ENCODE measurements at regions not wholly inside any gene's neighbourhood (a gene's known extent, or its start where the extent isn't known, plus 50 kb on each side); places are given as distances from the start of the nearest gene placed in this dataset.

DNA sequence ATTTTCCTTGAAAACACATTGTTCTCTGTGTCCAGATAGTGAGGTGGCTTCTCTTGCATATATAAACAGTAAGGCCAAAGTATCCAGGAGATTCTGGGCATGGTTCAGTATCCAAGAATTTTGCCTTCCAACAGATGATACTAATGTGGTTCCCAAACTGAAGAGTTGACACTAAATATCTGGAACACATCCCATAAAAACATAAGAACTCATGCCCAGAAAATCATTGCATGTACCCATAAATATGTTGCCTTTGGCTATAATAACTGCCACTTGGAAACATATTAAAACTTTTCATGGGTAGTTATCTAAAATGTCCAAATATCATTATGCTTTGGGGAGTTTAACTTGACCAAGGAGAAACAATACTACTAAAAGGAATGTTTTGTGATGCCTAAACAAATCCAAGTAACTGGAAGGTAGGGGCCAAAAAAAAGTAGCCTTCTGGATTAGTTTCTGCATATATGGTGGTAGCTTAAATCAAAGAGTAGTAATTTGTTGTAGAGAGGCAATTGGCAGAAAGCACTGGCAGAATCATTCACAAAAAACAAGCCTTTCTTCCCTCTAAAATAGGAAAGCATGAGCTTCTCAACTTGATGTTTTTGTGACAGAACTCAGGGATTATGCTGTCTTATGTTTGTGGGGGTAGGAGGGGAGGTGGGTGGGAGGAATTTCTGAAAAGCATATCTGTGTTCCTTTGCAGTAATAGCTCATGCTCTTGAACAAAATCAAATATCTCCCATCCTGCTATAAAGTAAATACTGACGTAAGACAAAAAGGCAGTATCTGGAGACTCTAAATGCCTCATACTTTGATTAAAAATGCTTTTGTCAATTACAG, 753.9 kb downstream of the TUSC7 start:
- no peaks in the 10 kb centered on the region for H3K27me3 Mint-ChIP-seq
- ATAC-seq (ENCODE audit: low read depth) = no peak
- H3K4me3 Mint-ChIP-seq = no peak overlapping the region
- H3K4me1 Mint-ChIP-seq = no peaks in the 10 kb centered on the region
- H3K36me3 Mint-ChIP-seq = no peaks in the 10 kb centered on the region
- DNase-seq = no peak
- H3K9me3 Mint-ChIP-seq = no peaks in the 10 kb centered on the region
- POLR2A ChIA-PET = no interaction called here
- no peak overlapping the region for H3K27ac Mint-ChIP-seq

DNA sequence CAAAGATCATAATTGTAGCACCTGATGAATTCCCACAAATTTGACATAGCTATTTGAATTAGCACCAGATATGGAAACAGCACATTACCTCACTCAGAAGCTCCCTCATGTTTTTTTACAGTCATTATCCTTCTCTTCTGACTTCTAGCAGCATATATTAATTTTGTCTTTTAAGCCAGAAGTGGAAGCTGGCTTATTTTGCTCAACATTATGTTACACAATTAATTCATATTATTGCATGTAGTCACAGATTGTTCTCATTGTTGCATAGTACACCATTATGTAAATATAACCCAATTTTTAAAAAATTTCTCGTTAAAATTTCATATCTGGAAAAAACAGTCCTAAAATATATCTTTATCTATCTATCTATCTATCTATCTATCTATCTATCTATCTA, 762.3 kb downstream of the TUSC7 start:
- no peak for DNase-seq
- POLR2A ChIA-PET = no interaction called here
- Mint-ChIP-seq H3K9me3 (no peaks in the 10 kb centered on the region), H3K27ac (no peak overlapping the region), H3K4me1 (no peaks in the 10 kb centered on the region), H3K27me3 (no peaks in the 10 kb centered on the region), H3K36me3 (no peaks in the 10 kb centered on the region), H3K4me3 (no peak overlapping the region)
- ATAC-seq (ENCODE audit: low read depth) = no peak

DNA sequence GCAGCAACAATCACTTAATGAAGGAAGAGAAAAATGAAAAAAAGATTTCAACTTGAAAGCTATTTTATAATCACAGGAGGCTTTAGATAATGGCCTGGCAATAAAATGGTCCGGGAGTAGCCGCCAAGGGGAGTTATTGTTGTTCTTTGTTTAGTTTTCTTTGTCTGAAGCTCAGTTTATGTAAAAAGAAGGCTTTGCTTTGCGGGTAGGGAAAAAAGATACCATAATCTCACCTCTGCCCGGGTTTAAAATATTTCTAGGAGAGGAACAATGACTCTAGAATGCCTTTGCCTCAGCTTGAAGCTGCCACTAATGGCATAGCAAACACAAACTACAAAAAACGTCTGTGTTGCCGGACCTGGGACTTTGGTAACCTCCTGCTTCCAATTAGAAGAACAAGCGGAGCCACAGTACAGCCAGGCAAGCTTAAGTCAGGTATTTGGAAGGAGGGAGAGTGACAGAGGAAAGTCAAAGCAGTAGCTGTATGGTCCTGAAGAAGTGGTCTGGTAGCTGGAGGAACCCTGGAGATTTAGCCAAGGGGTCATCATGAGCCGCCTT, 764.5 kb downstream of the TUSC7 start:
- Mint-ChIP-seq H3K9me3 (no peaks in the 10 kb centered on the region), H3K27me3 (no peaks in the 10 kb centered on the region), H3K36me3 (no peaks in the 10 kb centered on the region), H3K4me3 (no peak overlapping the region), H3K27ac (no peak overlapping the region), H3K4me1 (no peaks in the 10 kb centered on the region)
- no peak for DNase-seq
- no peak for ATAC-seq (ENCODE audit: low read depth)
- POLR2A ChIA-PET = no interaction called here

DNA sequence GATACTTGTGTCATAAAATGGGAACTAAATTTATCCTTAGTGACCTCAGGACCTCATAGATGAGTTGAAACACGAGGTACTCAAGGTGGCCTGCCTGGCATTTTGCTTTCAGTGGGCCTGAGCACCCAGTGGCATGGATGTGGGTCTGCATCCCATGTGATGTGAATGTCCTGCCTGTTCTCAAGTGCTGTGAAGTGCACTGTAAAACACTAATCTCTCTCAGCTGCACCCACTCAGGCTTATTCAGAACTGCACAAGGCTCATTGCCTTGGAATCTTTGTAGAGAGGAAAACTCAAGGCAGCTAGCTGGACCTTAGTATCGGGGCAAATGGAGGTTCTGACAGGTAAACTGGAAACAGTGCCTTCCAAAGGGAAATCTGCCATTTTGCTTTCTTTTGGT, 767.0 kb downstream of the TUSC7 start:
- Mint-ChIP-seq H3K9me3 (peaks cover 1% of the 10 kb centered on the region), H3K4me1 (no peaks in the 10 kb centered on the region), H3K27ac (no peak overlapping the region), H3K36me3 (no peaks in the 10 kb centered on the region), H3K4me3 (no peak overlapping the region), H3K27me3 (no peaks in the 10 kb centered on the region)
- ATAC-seq (ENCODE audit: low read depth) = no peak
- no peak for DNase-seq
- POLR2A ChIA-PET = no interaction called here

DNA sequence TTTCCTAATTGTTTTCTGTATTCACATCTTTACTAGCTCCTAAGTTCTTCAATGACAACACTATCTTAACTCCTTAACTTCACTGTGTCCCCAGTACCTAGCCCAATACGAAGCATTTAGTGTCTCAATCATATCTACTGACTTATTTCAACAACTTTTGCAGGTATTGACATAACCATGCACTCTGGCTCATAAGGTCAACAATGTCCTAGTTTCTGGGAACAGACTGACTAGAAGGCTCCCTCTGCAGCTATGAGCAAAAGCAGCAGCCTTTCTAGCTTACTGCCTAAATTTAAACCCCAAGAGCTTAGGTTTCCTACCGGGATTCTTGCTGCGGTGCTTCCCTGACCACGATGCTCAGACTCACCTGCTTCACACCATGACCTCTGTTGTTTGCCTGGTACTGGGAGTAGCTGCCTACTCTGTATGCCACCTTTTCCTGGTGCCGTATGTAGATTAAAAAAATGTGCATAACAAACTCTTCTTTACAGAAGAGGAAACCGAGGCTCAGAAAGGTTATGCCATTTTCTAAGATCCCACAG, 767.7 kb downstream of the TUSC7 start:
- Mint-ChIP-seq H3K36me3 (no peaks in the 10 kb centered on the region), H3K27ac (no peak overlapping the region), H3K4me3 (no peak overlapping the region), H3K27me3 (no peaks in the 10 kb centered on the region), H3K4me1 (no peaks in the 10 kb centered on the region), H3K9me3 (peaks cover 1% of the 10 kb centered on the region)
- POLR2A ChIA-PET = no interaction called here
- ATAC-seq (ENCODE audit: low read depth) (no peak), DNase-seq (no peak)

DNA sequence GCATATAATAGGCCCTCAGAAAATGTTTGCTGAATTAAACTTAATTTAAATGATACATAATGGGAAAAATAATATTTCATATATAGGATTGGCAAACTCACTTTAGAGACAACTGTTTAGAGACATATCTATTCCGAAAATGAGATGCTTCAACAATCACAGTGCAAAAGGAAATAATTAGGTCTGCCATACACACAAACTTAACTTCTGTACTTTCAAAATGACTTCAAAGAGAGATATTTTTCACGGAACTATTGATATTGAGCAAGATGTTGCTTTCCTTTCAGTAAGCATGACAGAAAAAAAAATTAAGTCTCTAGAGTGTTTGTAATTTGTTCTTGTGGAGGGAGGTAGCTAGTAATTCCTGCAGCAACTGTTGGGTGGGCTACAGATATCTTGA, 769.5 kb downstream of the TUSC7 start:
- Mint-ChIP-seq H3K36me3 (no peaks in the 10 kb centered on the region), H3K27me3 (no peaks in the 10 kb centered on the region), H3K4me1 (no peaks in the 10 kb centered on the region), H3K9me3 (peaks cover 1% of the 10 kb centered on the region), H3K4me3 (no peak overlapping the region), H3K27ac (no peak overlapping the region)
- ATAC-seq (ENCODE audit: low read depth) = no peak
- no peak for DNase-seq
- POLR2A ChIA-PET = no interaction called here

DNA sequence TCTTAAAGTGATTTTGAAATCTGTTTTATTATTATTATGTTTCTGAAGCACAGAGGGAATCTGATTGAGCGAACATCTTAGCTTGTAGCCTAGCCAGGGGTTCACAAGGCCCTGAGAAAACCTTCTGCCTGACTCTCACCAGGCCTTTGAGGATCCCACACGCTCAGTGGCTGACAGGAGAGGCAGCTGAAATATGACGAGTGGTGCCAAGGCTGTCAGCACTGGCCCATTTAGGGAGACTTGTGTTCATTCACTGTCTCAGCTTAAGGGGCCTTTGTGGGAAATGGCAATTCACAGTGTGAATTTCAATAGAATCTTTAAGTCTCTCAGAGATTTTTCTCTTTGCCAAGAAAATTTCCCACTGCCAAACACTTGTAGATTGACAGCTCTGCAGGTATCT, 770.9 kb downstream of the TUSC7 start:
- Mint-ChIP-seq H3K36me3 (no peaks in the 10 kb centered on the region), H3K9me3 (peaks cover 1% of the 10 kb centered on the region), H3K27ac (no peak overlapping the region), H3K27me3 (no peaks in the 10 kb centered on the region), H3K4me3 (no peak overlapping the region), H3K4me1 (no peaks in the 10 kb centered on the region)
- DNase-seq (no peak), ATAC-seq (ENCODE audit: low read depth) (no peak)
- POLR2A ChIA-PET = no interaction called here

DNA sequence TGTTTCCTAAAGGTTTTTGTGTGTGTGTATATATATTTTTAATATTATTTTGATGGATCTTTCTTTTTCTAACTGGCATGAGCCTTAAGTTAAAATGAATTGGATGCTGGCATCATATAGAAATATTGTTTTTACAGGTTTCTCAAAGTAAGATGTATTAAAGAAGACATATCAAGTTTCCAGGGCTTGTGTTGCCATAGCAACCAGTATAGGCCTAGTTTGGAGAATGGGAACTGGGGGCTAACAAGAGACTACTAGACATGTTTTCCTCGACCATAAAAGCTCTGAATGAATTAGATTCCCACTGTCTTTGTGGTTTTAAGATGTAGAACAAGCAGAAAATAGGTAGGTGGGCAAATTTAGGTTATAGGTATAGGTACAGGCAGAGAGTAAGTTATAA, 771.4 kb downstream of the TUSC7 start:
- H3K4me1 Mint-ChIP-seq = no peaks in the 10 kb centered on the region
- POLR2A ChIA-PET = no interaction called here
- H3K27ac Mint-ChIP-seq = no peak overlapping the region
- DNase-seq (no peak), ATAC-seq (ENCODE audit: low read depth) (no peak)
- no peaks in the 10 kb centered on the region for H3K36me3 Mint-ChIP-seq
- peaks cover 1% of the 10 kb centered on the region for H3K9me3 Mint-ChIP-seq
- H3K4me3 Mint-ChIP-seq = no peak overlapping the region
- H3K27me3 Mint-ChIP-seq = no peaks in the 10 kb centered on the region

DNA sequence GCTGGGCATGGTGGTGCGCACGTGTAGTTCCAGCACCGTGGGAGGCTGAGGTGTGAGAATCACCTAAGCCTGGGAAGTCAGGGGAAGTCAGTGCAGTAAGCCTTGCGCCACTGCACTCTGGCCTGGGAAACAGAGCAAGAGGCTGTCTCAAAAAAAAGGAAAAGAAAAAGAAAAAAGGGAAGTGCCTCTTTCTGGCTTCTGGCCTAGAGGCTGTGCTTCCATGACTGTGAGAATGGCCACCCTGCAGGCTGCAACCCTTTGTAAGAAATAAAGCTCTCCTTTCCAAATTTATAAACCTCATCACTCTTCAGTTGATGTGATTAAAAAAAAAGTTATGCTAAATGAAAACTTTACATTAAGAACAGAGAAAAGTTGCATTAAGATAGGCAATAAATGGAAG, 774.3 kb downstream of the TUSC7 start:
- POLR2A ChIA-PET = no interaction called here
- DNase-seq = no peak
- H3K9me3 Mint-ChIP-seq = peaks cover 1% of the 10 kb centered on the region
- H3K36me3 Mint-ChIP-seq = no peaks in the 10 kb centered on the region
- ATAC-seq (ENCODE audit: low read depth) = no peak
- no peaks in the 10 kb centered on the region for H3K27me3 Mint-ChIP-seq
- no peaks in the 10 kb centered on the region for H3K4me1 Mint-ChIP-seq
- no peak overlapping the region for H3K27ac Mint-ChIP-seq
- H3K4me3 Mint-ChIP-seq = no peak overlapping the region

DNA sequence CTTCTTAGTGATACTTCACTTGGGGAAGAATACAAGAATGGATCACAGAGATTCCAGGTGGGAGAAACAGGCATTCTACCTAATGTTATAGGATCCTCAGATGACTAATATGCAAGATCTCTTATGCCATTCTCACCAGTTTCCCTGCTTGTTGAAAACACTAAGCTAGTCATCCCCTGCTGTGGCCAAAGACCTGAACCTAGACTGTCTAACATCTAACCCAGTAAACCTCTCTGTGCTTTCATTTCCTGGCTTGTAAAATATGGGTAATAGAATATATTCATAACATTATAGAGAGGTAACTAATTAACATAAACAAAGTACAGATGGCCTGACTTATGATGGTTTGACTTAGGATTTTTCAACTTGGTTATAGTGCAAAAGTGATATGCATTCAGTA, 776.3 kb downstream of the TUSC7 start:
- no peaks in the 10 kb centered on the region for H3K4me1 Mint-ChIP-seq
- DNase-seq = no peak
- H3K9me3 Mint-ChIP-seq = no peaks in the 10 kb centered on the region
- ATAC-seq (ENCODE audit: low read depth) = no peak
- no peaks in the 10 kb centered on the region for H3K36me3 Mint-ChIP-seq
- H3K27ac Mint-ChIP-seq = no peak overlapping the region
- no peaks in the 10 kb centered on the region for H3K27me3 Mint-ChIP-seq
- no peak overlapping the region for H3K4me3 Mint-ChIP-seq
- POLR2A ChIA-PET = no interaction called here

DNA sequence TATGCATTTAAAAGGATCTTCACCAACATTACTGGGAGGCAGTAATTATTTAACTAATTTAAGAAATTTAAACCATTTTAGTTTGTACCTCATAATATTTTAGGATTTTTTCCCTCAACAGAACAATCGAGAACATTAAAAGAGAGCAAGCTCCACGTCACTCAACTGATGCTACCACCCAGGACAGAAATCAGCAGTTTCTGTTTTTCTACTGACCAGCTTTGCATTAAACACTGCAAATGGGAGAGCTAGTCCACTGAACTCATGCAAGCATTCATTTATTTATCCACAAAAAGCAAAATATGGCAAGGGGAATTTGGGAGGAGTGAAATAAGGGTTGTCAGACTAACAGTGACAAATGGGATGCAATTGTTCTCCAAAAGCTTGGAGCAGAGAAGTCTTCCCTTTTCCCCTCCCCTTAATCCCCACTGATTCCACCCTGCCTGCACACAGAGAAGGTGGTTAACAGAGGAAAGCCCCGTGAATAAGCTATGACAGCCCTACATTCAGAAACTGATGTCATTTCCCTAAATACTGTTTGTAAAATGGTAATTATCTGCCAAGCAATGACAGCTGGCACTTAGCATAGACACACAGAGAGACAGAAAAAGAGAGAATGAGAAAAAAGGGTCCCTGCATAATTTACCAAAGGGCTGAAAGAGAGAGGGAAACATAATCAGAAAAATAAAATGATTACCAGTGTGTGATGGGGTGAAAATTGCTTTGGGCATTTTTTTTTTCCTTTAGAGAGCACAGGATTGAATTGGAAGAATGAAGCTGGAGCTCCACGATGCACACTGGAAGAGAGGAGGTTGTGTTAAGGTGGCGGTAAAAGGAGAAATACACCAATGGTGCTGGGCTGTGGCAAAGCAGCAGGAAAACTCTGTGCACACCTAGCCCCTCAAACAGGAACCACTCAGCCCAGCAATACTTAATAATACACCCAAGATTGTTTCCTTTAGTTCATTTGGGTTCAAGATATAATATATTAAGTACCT, 777.4 kb downstream of the TUSC7 start:
- Mint-ChIP-seq H3K36me3 (no peaks in the 10 kb centered on the region), H3K4me3 (no peak overlapping the region), H3K9me3 (no peaks in the 10 kb centered on the region), H3K27me3 (no peaks in the 10 kb centered on the region), H3K4me1 (no peaks in the 10 kb centered on the region), H3K27ac (no peak overlapping the region)
- ATAC-seq (ENCODE audit: low read depth) (no peak), DNase-seq (no peak)
- POLR2A ChIA-PET = no interaction called here

DNA sequence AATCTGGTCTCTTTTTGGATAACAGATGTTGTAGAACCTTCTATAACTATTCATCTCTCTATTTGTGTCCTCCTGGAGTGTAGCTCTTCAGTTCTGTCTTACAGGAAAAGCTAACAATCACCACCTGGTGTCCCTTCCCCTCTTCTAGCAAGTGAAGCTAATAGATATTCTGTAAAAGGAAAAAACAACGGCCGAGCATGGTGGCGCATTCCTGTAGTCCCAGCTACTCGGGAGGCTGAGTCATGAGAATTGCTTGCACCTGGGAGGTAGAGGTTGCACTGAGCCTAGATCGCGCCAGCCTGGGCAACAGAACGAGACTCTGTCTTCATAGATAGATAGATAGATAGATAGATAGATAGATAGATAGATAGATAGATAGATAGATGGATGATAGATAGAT, 779.4 kb downstream of the TUSC7 start:
- no peaks in the 10 kb centered on the region for H3K9me3 Mint-ChIP-seq
- no peaks in the 10 kb centered on the region for H3K27me3 Mint-ChIP-seq
- no peak overlapping the region for H3K27ac Mint-ChIP-seq
- no peaks in the 10 kb centered on the region for H3K36me3 Mint-ChIP-seq
- H3K4me1 Mint-ChIP-seq = no peaks in the 10 kb centered on the region
- POLR2A ChIA-PET = no interaction called here
- no peak for ATAC-seq (ENCODE audit: low read depth)
- no peak for DNase-seq
- no peak overlapping the region for H3K4me3 Mint-ChIP-seq

DNA sequence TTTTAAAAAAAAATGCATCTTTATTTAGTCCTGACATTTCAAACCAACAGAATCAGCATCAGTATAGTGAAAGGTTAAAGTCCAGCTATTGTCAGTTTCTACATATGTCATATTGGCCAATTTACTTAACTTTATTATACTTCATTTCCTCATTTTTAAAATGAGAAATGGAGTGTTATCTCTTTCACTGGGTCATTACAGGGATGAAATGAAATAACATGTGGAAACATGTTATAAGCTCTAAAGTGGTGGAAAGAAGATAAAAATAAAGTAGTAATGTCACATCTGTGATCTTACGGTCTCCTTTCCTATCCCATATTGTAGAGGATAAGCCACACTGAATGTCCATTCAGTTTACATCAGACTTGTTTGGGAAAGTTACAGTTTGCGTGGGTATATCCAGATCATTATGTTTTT, 780.1 kb downstream of the TUSC7 start:
- DNase-seq = no peak
- H3K4me3 Mint-ChIP-seq = no peak overlapping the region
- no peaks in the 10 kb centered on the region for H3K27me3 Mint-ChIP-seq
- no peak overlapping the region for H3K27ac Mint-ChIP-seq
- no peaks in the 10 kb centered on the region for H3K36me3 Mint-ChIP-seq
- POLR2A ChIA-PET = no interaction called here
- H3K9me3 Mint-ChIP-seq = no peaks in the 10 kb centered on the region
- no peak for ATAC-seq (ENCODE audit: low read depth)
- no peaks in the 10 kb centered on the region for H3K4me1 Mint-ChIP-seq
